WI38 (cell line): ENCODE measurements at regions not wholly inside any gene's neighbourhood (a gene's known extent, or its start where the extent isn't known, plus 50 kb on each side); places are given as distances from the start of the nearest gene placed in this dataset.

Source experiments
- H3K4me3 ChIP-seq: 2 replicates; pipeline ENCODE4 v1.5.1; 2011; ENCODE audit warnings: low read depth, mild to moderate bottlenecking, control low read depth, low read length
- TF ChIP-seq, protein P1 (sequence below): IDR thresholded peaks from 2 replicates; pipeline ENCODE4 v1.5.1; 2012; ENCODE audit warnings: low read depth, mild to moderate bottlenecking, control low read depth, low read length

GRCh38 chr13:47764817-47765216, 236.3 kb downstream of the SUCLA2 start:
- no peak overlapping the region for H3K4me3 ChIP-seq
- TF ChIP-seq, protein P1, sequence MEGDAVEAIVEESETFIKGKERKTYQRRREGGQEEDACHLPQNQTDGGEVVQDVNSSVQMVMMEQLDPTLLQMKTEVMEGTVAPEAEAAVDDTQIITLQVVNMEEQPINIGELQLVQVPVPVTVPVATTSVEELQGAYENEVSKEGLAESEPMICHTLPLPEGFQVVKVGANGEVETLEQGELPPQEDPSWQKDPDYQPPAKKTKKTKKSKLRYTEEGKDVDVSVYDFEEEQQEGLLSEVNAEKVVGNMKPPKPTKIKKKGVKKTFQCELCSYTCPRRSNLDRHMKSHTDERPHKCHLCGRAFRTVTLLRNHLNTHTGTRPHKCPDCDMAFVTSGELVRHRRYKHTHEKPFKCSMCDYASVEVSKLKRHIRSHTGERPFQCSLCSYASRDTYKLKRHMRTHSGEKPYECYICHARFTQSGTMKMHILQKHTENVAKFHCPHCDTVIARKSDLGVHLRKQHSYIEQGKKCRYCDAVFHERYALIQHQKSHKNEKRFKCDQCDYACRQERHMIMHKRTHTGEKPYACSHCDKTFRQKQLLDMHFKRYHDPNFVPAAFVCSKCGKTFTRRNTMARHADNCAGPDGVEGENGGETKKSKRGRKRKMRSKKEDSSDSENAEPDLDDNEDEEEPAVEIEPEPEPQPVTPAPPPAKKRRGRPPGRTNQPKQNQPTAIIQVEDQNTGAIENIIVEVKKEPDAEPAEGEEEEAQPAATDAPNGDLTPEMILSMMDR = no peak

- TF ChIP-seq, protein P1 = no peak
- no peak overlapping the region for H3K4me3 ChIP-seq
These were observed 243.5 kb downstream of the SUCLA2 start for GRCh38 chr13:47757466-47758080.

GRCh38 chr13:47747901-47748300, 253.2 kb downstream of the SUCLA2 start:
- TF ChIP-seq, protein P1 = no peak
- H3K4me3 ChIP-seq = no peak overlapping the region

DNA sequence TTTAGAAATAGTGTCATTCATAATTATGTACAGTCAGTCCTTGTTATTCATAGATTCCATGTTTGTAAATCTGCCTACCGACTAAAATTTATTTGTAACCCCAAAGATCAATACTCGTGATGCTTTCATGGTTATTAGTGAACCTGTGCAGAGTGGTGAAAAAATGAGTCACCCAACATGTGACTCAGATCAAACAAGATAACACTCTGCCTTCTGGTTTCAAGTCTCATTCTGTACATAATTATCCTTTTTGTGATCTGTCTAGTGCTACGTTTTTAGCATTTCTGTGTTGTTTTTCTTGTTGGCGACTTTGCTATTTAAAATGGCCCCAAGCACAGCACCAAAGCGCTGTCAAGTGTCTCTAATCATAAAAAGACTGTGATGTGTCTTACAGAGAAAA, 274.7 kb downstream of the SUCLA2 start:
- no peak overlapping the region for H3K4me3 ChIP-seq
- TF ChIP-seq, protein P1 = no peak

DNA sequence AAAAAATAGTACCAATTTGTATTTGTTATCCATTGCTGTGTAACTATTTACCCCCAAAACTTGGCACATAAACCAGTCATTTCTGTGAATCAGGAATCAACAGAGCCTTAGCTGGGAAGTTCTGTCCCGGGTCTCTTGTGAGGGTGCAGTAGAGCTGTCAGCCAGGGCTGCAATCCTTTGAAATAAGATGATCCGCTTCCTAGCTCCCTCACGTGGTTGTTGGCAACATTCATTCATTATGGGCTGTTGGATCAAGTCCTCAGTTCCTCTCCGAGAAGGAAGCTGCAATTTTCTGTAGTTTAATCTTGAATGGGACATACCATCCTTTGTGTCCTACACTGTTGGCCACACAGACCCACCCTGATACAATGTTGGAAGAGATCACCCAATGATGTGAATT, 277.2 kb downstream of the SUCLA2 start:
- H3K4me3 ChIP-seq = no peak overlapping the region
- TF ChIP-seq, protein P1 = no peak

GRCh38 chr13:47719164-47719563, 281.9 kb downstream of the SUCLA2 start:
- no peak overlapping the region for H3K4me3 ChIP-seq
- TF ChIP-seq, protein P1 = no peak

DNA sequence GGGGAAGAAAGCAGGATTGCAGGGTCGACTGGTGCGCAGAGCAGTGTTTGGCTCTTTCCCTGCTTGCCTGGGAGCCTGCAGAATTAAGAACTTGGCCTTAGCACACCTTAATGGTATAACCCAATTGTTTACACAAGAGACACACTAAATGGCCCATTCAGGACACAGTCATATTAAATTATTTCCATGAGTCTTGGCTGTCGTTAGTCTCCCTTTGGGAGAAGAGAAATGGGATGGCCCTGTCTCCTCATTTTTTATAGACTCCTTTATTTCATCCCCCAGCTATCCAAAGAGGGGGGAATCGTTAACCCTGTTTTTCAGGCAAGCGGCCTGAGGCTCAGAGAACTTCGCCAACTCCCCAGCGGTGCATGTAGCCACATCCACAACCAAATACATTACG, 282.5 kb downstream of the SUCLA2 start:
- TF ChIP-seq, protein P1 = no peak
- H3K4me3 ChIP-seq = no peak overlapping the region
